Esophagus muscularis mucosa (tissue), 4 donors: ENCODE measurements at regions not wholly inside any gene's neighbourhood (a gene's known extent, or its start where the extent isn't known, plus 50 kb on each side); places are given as distances from the start of the nearest gene placed in this dataset.
"Not testable (repeated sequence)": the region's sequence is repeated elsewhere in the genome, so short reads cannot be mapped to it uniquely, and the experiment has no call there.

Source experiments
- DNase-seq: peaks from one replicate; pipeline ENCODE4 v3.0.0-alpha.2; 2017; ENCODE audit errors: extremely low spot score
- H3K27ac ChIP-seq, 4 donors: fragments of 200-600 bp; sonication (generic); replicated peaks in 1 of 4; 1 replicate in 3 of 4; 2 replicates in 1 of 4; pipeline ENCODE4 v1.5.1; 2016 to 2019; ENCODE audit warnings: mild to moderate bottlenecking in 1 of 4
- H3K27me3 ChIP-seq, 4 donors: fragments of 200-600 bp; sonication (generic); one replicate each; pipeline versions ENCODE4 v1.5.1 to v1.6.0; 2016 to 2019
- H3K36me3 ChIP-seq, 4 donors: fragments of 200-600 bp; sonication (generic); one replicate each; pipeline ENCODE4 v1.5.1; 2016 to 2019
- H3K4me1 ChIP-seq, 4 donors: fragments of 200-600 bp; sonication (generic); one replicate each; pipeline ENCODE4 v1.5.1; 2016 to 2019
- H3K4me3 ChIP-seq, 4 donors: fragments of 200-600 bp; sonication (generic); 1 replicate in 2 of 4; 2 replicates in 2 of 4; pipeline ENCODE4 v1.5.1; 2016 to 2019; ENCODE audit warnings: mild to moderate bottlenecking in 4 of 4, moderate library complexity in 1 of 4
- H3K9me3 ChIP-seq, 4 donors: fragments of 200-600 bp; sonication (generic); 1 replicate in 3 of 4; 2 replicates in 1 of 4; pipeline ENCODE4 v1.5.1; 2016 to 2019
- EP300 ChIP-seq: sonication (generic); formaldehyde crosslinking; IDR thresholded peaks from one replicate; pipeline ENCODE4 v1.6.1; 2017; ENCODE audit warnings: antibody characterized with exemption
- POLR2A ChIP-seq: fragments of 450-650 bp; IDR thresholded peaks from one replicate; pipeline ENCODE4 v1.6.1; 2017; ENCODE audit warnings: antibody characterized with exemption, moderate library complexity, mild to moderate bottlenecking, low read depth
- POLR2AphosphoS5 ChIP-seq, 2 donors: sonication (generic); formaldehyde crosslinking; IDR thresholded peaks; one replicate each; pipeline ENCODE4 v1.6.1; 2017; ENCODE audit warnings: antibody characterized with exemption in 2 of 2
- WGBS: methylation state at CpG from one replicate; pipeline ENCODE4 v1.1.5; 2018; 5-methylcytosine and 5-hydroxymethylcytosine counted together
- intact Hi-C: fragments of 100-400 bp; cut with DNase I; formaldehyde crosslinking; loops from one replicate; pipeline ENCODE4 v1.15.1; 2023
- TF ChIP-seq, protein P1 (sequence below), 3 experiments: fragments of 200-600 bp in 2 of 3; fragments of 450-650 bp in 1 of 3; sonication (generic) in 2 of 3; IDR thresholded peaks; one replicate each; pipeline ENCODE4 v1.5.1; 2017 to 2019; ENCODE audit warnings: antibody characterized with exemption in 3 of 3, mild to moderate bottlenecking in 2 of 3, moderate library complexity in 1 of 3

- Histone ChIP-seq H3K4me1 (no peaks in the 10 kb centered on the region), H3K27me3 (no peaks in the 10 kb centered on the region), H3K4me3 (no peak overlapping the region), H3K27ac (no peak overlapping the region), H3K9me3 (peaks cover 0 to 20% (median 5%) of the 10 kb centered on the region in 4 donors), H3K36me3 (no peaks in the 10 kb centered on the region)
- WGBS = 66% methylated on average over 6 of the region's 6 CpGs
- intact Hi-C loops = no loop called here
- no peak for DNase-seq
- TF ChIP-seq, protein P1, sequence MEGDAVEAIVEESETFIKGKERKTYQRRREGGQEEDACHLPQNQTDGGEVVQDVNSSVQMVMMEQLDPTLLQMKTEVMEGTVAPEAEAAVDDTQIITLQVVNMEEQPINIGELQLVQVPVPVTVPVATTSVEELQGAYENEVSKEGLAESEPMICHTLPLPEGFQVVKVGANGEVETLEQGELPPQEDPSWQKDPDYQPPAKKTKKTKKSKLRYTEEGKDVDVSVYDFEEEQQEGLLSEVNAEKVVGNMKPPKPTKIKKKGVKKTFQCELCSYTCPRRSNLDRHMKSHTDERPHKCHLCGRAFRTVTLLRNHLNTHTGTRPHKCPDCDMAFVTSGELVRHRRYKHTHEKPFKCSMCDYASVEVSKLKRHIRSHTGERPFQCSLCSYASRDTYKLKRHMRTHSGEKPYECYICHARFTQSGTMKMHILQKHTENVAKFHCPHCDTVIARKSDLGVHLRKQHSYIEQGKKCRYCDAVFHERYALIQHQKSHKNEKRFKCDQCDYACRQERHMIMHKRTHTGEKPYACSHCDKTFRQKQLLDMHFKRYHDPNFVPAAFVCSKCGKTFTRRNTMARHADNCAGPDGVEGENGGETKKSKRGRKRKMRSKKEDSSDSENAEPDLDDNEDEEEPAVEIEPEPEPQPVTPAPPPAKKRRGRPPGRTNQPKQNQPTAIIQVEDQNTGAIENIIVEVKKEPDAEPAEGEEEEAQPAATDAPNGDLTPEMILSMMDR (IDR thresholded peaks at IDR 0.05) = no peak
- TF ChIP-seq POLR2A (no peak), POLR2AphosphoS5 (IDR thresholded peaks at IDR 0.05) (no peak)
These were observed 239.1 kb downstream of the CHM start for GRCh38 chrX:85808217-85808616.

- DNase-seq, intact Hi-C loops: not testable (repeated sequence)
- WGBS = 82% methylated on average over 7 of the region's 8 CpGs
These were observed 275.0 kb downstream of the CHM start for GRCh38 chrX:85772391-85772790.

GRCh38 chrX:85765651-85766050 is 281.7 kb downstream of the CHM start:
- H3K4me3 ChIP-seq = no peak overlapping the region
- intact Hi-C loops = no loop called here
- 58% methylated on average over 3 of the region's 3 CpGs for WGBS
- no peak for DNase-seq
- TF ChIP-seq POLR2A (no peak), EP300 (no peak)
- TF ChIP-seq, protein P1 (IDR thresholded peaks at IDR 0.05) = no peak
- H3K9me3 ChIP-seq = no peaks in the 10 kb centered on the region
- H3K4me1 ChIP-seq = no peaks in the 10 kb centered on the region
- H3K36me3 ChIP-seq = no peaks in the 10 kb centered on the region
- H3K27me3 ChIP-seq = no peaks in the 10 kb centered on the region
- no peak overlapping the region for H3K27ac ChIP-seq

More at GRCh38 chrX:85772391-85772790, 275.0 kb downstream of the CHM start:
- not testable (repeated sequence) for H3K4me3 ChIP-seq, H3K27ac ChIP-seq, H3K4me1 ChIP-seq, H3K27me3 ChIP-seq, H3K9me3 ChIP-seq, H3K36me3 ChIP-seq

DNA sequence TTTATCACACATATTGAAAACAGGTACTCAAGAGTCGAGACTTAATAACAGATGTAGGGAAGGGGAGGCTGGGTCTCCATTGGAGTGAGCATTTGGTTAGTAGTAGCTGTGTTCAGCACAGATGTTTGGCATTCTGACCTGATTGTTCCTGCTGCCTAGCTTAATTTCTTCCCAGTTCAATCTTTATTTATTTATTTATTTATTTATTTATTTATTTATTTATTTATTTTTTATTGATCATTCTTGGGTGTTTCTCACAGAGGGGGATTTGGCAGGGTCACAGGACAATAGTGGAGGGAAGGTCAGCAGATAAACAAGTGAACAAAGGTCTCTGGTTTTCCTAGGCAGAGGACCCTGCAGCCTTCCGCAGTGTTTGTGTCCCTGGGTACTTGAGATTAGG is 324.3 kb downstream of the CHM start:
- H3K36me3 ChIP-seq, intact Hi-C loops, H3K4me3 ChIP-seq, H3K27ac ChIP-seq, DNase-seq, H3K4me1 ChIP-seq, H3K27me3 ChIP-seq: not testable (repeated sequence)
- peaks cover 0 to 14% (median 0%) of the 10 kb centered on the region in 4 donors for H3K9me3 ChIP-seq
- 87% methylated on average over 1 of the region's 2 CpGs for WGBS

DNA sequence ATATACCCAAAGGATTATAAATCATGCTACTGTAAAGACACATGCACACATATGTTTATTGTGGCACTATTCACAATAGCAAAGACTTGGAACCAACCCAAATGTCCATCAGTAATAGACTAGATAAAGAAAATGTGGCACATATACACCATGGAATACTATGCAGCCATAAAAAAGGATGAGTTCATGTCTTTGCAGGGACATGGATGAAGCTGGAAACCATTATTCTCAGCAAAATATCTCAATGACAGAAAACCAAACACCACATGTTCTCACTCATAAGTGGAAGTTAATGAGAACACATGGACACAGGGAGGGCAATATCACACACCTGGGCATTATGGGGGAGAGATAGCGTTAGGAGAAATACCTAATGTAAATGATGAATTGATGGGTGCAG is 323.8 kb upstream of the POF1B start:
- H3K4me3 ChIP-seq, intact Hi-C loops, DNase-seq, H3K27me3 ChIP-seq, H3K36me3 ChIP-seq, H3K27ac ChIP-seq, H3K4me1 ChIP-seq: not testable (repeated sequence)
- 89% methylated on average over 1 of the region's 1 CpG for WGBS
- peaks cover 0 to 14% (median 0%) of the 10 kb centered on the region in 4 donors for H3K9me3 ChIP-seq

- intact Hi-C loops = no loop called here
- WGBS = 39% methylated on average over 5 of the region's 5 CpGs
- no peaks in the 10 kb centered on the region for H3K27me3 ChIP-seq
- no peaks in the 10 kb centered on the region for H3K36me3 ChIP-seq
- H3K27ac ChIP-seq = no peak overlapping the region
- no peak overlapping the region for H3K4me3 ChIP-seq
- peaks cover 0 to 24% (median 0%) of the 10 kb centered on the region in 4 donors for H3K9me3 ChIP-seq
- no peak for DNase-seq
- H3K4me1 ChIP-seq = no peaks in the 10 kb centered on the region
- TF ChIP-seq POLR2A (no peak), POLR2AphosphoS5 (IDR thresholded peaks at IDR 0.05) (no peak), EP300 (no peak)
- TF ChIP-seq, protein P1 (IDR thresholded peaks at IDR 0.05) = no peak
These were observed 319.5 kb upstream of the POF1B start for GRCh38 chrX:85698921-85699320.
